IMR-90 (cell line): ENCODE measurements at regions not wholly inside any gene's neighbourhood (a gene's known extent, or its start where the extent isn't known, plus 50 kb on each side); places are given as distances from the start of the nearest gene placed in this dataset.

Experiments used
- ATAC-seq: fragments of 200-7000 bp; cut with Tn5 transposase; 2 replicates; pipeline ENCODE4 v1.9.1; 2020; ENCODE audit warnings: low read depth, mild to moderate bottlenecking, moderate library complexity
- BruUV-seq: library from RNA; stranded (reverse); fragments of 400-500 nt; replicated peaks from 2 replicates; lab custom pipeline; 2021; lab: Mats Ljungman, UMichigan
- CTCF ChIA-PET: fragments of 300-600 bp; formaldehyde crosslinking; extraction: SDS; loops from one replicate; lab custom pipeline; 2021; ENCODE audit warnings: antibody characterized with exemption; lab: Yijun Ruan, JAX
- POLR2A ChIA-PET: fragments of 300-600 bp; sonication (Branson Sonifier 250); formaldehyde crosslinking; loops from one replicate; lab custom pipeline; 2022; ENCODE audit warnings: antibody characterized with exemption; ENCODE audit not compliant: unreplicated experiment; lab: Charles Lee
- DNase-seq: peaks from one replicate; pipeline ENCODE4 v3.0.0; 2013
- H2AFZ ChIP-seq: replicated peaks from 2 replicates; pipeline ENCODE3; 2013; ENCODE audit warnings: low read length, mild to moderate bottlenecking; ENCODE audit not compliant: poor library complexity
- H2AK5ac ChIP-seq: 2 replicates; pipeline ENCODE4 v1.6.1; 2013; ENCODE audit warnings: low read depth, low read length, inconsistent platforms
- H2AK9ac ChIP-seq: replicated peaks from 2 replicates; pipeline ENCODE3; 2013; ENCODE audit warnings: mild to moderate bottlenecking, low read depth, low read length, moderate library complexity; ENCODE audit not compliant: poor library complexity
- H2BK120ac ChIP-seq: 2 replicates; pipeline ENCODE4 v1.6.1; 2013; ENCODE audit warnings: low read depth, low read length, inconsistent platforms
- H2BK15ac ChIP-seq: 3 replicates; pipeline ENCODE4 v1.6.1; 2013; ENCODE audit warnings: low read depth, low read length, inconsistent platforms
- H2BK20ac ChIP-seq: 2 replicates; pipeline ENCODE4 v1.6.1; 2013; ENCODE audit warnings: low read depth, mild to moderate bottlenecking, inconsistent platforms, low read length, moderate library complexity
- H2BK5ac ChIP-seq: 2 replicates; pipeline ENCODE4 v1.6.1; 2013; ENCODE audit warnings: mild to moderate bottlenecking, low read depth, low read length, inconsistent platforms; ENCODE audit not compliant: poor library complexity, severe bottlenecking
- H3K14ac ChIP-seq: replicated peaks from 2 replicates; pipeline ENCODE4 v1.6.1; 2013; ENCODE audit warnings: low read depth, low read length, inconsistent platforms
- H3K18ac ChIP-seq: 2 replicates; pipeline ENCODE4 v1.6.1; 2013; ENCODE audit warnings: low read depth, low read length, control low read depth
- H3K23ac ChIP-seq: 2 replicates; pipeline ENCODE4 v1.6.1; 2013; ENCODE audit warnings: low read depth, low read length, inconsistent platforms
- H3K27ac ChIP-seq: 2 replicates; pipeline ENCODE4 v1.5.1; 2013; ENCODE audit warnings: mild to moderate bottlenecking, control low read depth, low read length; ENCODE audit not compliant: insufficient read depth
- H3K27me3 ChIP-seq: 2 replicates; pipeline ENCODE4 v1.6.1; 2013; ENCODE audit warnings: low read length; ENCODE audit not compliant: control insufficient read depth, insufficient read depth
- H3K36me3 ChIP-seq: 2 replicates; pipeline ENCODE4 v1.6.1; 2013; ENCODE audit warnings: low read length, mixed read lengths; ENCODE audit not compliant: control insufficient read depth, insufficient read depth
- H3K4ac ChIP-seq: 2 replicates; pipeline ENCODE4 v1.6.1; 2013; ENCODE audit warnings: low read depth, low read length, inconsistent platforms
- H3K4me1 ChIP-seq: 2 replicates; pipeline ENCODE4 v1.6.1; 2013; ENCODE audit warnings: low read length, mixed read lengths; ENCODE audit not compliant: control insufficient read depth, insufficient read depth
- H3K4me2 ChIP-seq: 2 replicates; pipeline ENCODE4 v1.6.1; 2013; ENCODE audit warnings: low read depth, mild to moderate bottlenecking, control low read depth, low read length, moderate library complexity
- H3K4me3 ChIP-seq: 2 replicates; pipeline ENCODE4 v1.5.1; 2013; ENCODE audit warnings: low read depth, mild to moderate bottlenecking, control low read depth, low read length, moderate library complexity; ENCODE audit not compliant: insufficient read depth
- H3K56ac ChIP-seq: 2 replicates; pipeline ENCODE4 v1.6.1; 2013; ENCODE audit warnings: low read length, inconsistent platforms; ENCODE audit not compliant: insufficient read depth; ENCODE audit errors: extremely low read depth
- H3K79me1 ChIP-seq, 2 experiments: 2 replicates each; pipeline ENCODE4 v1.6.1; 2013; ENCODE audit warnings: low read length in 2 of 2, inconsistent platforms in 1 of 2, low read depth in 1 of 2
- H3K9ac ChIP-seq: 2 replicates; pipeline ENCODE4 v1.6.1; 2013; ENCODE audit warnings: low read depth, low read length, control low read depth
- H3K9me1 ChIP-seq: 2 replicates; pipeline ENCODE4 v1.6.1; 2013; ENCODE audit warnings: low read length, inconsistent platforms; ENCODE audit not compliant: insufficient read depth
- H3K9me3 ChIP-seq: 2 replicates; pipeline ENCODE4 v1.6.1; 2013; ENCODE audit warnings: low read length; ENCODE audit not compliant: control insufficient read depth, insufficient read depth
- H4K20me1 ChIP-seq: 2 replicates; pipeline ENCODE4 v1.6.1; 2013; ENCODE audit warnings: low read length, inconsistent platforms; ENCODE audit not compliant: insufficient read depth
- H4K5ac ChIP-seq: 2 replicates; pipeline ENCODE4 v1.6.1; 2013; ENCODE audit warnings: mild to moderate bottlenecking, low read depth, low read length, control low read depth
- H4K8ac ChIP-seq, 2 experiments: 2 replicates each; pipeline ENCODE4 v1.6.1; 2013; ENCODE audit warnings: low read depth in 2 of 2, low read length in 2 of 2, control low read depth in 1 of 2, inconsistent platforms in 1 of 2
- H4K91ac ChIP-seq: 2 replicates; pipeline ENCODE4 v1.6.1; 2013; ENCODE audit warnings: low read depth, low read length, inconsistent platforms; ENCODE audit not compliant: insufficient read depth
- BHLHE40 ChIP-seq: fragments of 150-350 bp; IDR thresholded peaks from 2 replicates; pipeline ENCODE4 v1.6.1; 2016; ENCODE audit warnings: mild to moderate bottlenecking, low read depth, low read length
- CEBPB ChIP-seq: IDR thresholded peaks from 2 replicates; pipeline ENCODE4 v1.6.1; 2012; ENCODE audit warnings: low read depth, low read length, improper control_type of control experiment
- CHD1 ChIP-seq: IDR thresholded peaks from 2 replicates; pipeline ENCODE4 v1.6.1; 2012; ENCODE audit warnings: low read depth, low read length, improper control_type of control experiment
- CTCF ChIP-seq: conservative IDR thresholded peaks from 2 replicates; pipeline ENCODE4 v1.5.1; 2012; ENCODE audit warnings: mild to moderate bottlenecking, low read depth, low read length, improper control_type of control experiment
- ELK1 ChIP-seq: fragments of 150-350 bp; IDR thresholded peaks from 2 replicates; pipeline ENCODE4 v1.6.1; 2016; ENCODE audit warnings: low read depth, mild to moderate bottlenecking, low read length, moderate library complexity, borderline replicate concordance
- FOS ChIP-seq: fragments of 150-350 bp; IDR thresholded peaks from 2 replicates; pipeline ENCODE4 v1.6.1; 2016; ENCODE audit warnings: low read depth, low read length
- MAFK ChIP-seq: IDR thresholded peaks from 2 replicates; pipeline ENCODE4 v1.6.1; 2012; ENCODE audit warnings: low read depth, low read length, improper control_type of control experiment
- MAZ ChIP-seq: IDR thresholded peaks from 2 replicates; pipeline ENCODE4 v1.6.1; 2012; ENCODE audit warnings: low read depth, mild to moderate bottlenecking, low read length, improper control_type of control experiment, moderate library complexity, borderline replicate concordance
- MXI1 ChIP-seq: IDR thresholded peaks from 2 replicates; pipeline ENCODE4 v1.6.1; 2012; ENCODE audit warnings: low read depth, mild to moderate bottlenecking, low read length, moderate library complexity, borderline replicate concordance
- NFE2L2 ChIP-seq: fragments of 150-350 bp; IDR thresholded peaks from 2 replicates; pipeline ENCODE4 v1.6.1; 2016; ENCODE audit warnings: low read depth, mild to moderate bottlenecking, low read length
- POLR2A ChIP-seq: IDR thresholded peaks from 2 replicates; pipeline ENCODE4 v1.6.1; 2012; ENCODE audit warnings: mild to moderate bottlenecking, low read depth, low read length
- RAD21 ChIP-seq: IDR thresholded peaks from 2 replicates; pipeline ENCODE4 v1.6.1; 2012; ENCODE audit warnings: low read length, improper control_type of control experiment
- RCOR1 ChIP-seq: IDR thresholded peaks from 2 replicates; pipeline ENCODE4 v1.6.1; 2012; ENCODE audit warnings: mild to moderate bottlenecking, low read length, improper control_type of control experiment; ENCODE audit not compliant: insufficient replicate concordance
- RFX5 ChIP-seq: IDR thresholded peaks from 2 replicates; pipeline ENCODE4 v1.8.0; 2012; ENCODE audit warnings: low read depth, mild to moderate bottlenecking, low read length, moderate library complexity
- SMC3 ChIP-seq: fragments of 150-350 bp; IDR thresholded peaks from 2 replicates; pipeline ENCODE4 v1.6.1; 2016; ENCODE audit warnings: low read depth, mild to moderate bottlenecking, antibody characterized with exemption, low read length, moderate library complexity
- USF2 ChIP-seq: fragments of 150-350 bp; IDR thresholded peaks from 2 replicates; pipeline ENCODE4 v1.6.1; 2017; ENCODE audit warnings: mild to moderate bottlenecking, antibody characterized with exemption, low read length, low read depth
- WGBS, 2 experiments: methylation state at CpG; one replicate each; pipeline versions ENCODE4 v1.1.5 to v1.1.7; 2013; ENCODE audit warnings: missing lambda C conversion rate in 2 of 2; ENCODE audit not compliant: insufficient read length in 1 of 2; ENCODE audit errors: extremely low coverage in 2 of 2; 5-methylcytosine and 5-hydroxymethylcytosine counted together
- dilution Hi-C: fragments of 300-500 bp; cut with HindIII; formaldehyde crosslinking; loops from one replicate; pipeline ENCODE4 v1.14.3; 2018; ENCODE audit warnings: low sequenced_read_pairs; ENCODE audit not compliant: unreplicated experiment
- in situ Hi-C: fragments of 300-500 bp; cut with MboI; formaldehyde crosslinking; loops from 3 replicates; pipeline ENCODE4 v1.14.3; 2019; ENCODE audit warnings: low sequenced_read_pairs, inconsistent platforms, mixed read lengths
- intact Hi-C: fragments of 100-400 bp; cut with micrococcal nuclease; formaldehyde crosslinking; loops from 2 replicates; pipeline ENCODE4 v1.10.0; 2022

GRCh38 chr1:69045572-69045971, 522.1 kb upstream of the LRRC7 start:
- no peak overlapping the region for H2AK5ac ChIP-seq
- no peaks in the 10 kb centered on the region for H3K79me1 ChIP-seq
- no peak overlapping the region for H3K4me3 ChIP-seq
- H3K4me1 ChIP-seq, result no peaks in the 10 kb centered on the region
- H3K9me1 ChIP-seq, result no peaks in the 10 kb centered on the region
- no peak overlapping the region for H2BK120ac ChIP-seq
- no peaks in the 10 kb centered on the region for H3K36me3 ChIP-seq
- H4K91ac ChIP-seq, result no peak overlapping the region
- no CpG with 5 or more reads among the region's 1 CpG for WGBS, 2 experiments
- in situ Hi-C loops, result no loop called here
- H3K9me3 ChIP-seq, result no peaks in the 10 kb centered on the region
- no peak overlapping the region for H2BK20ac ChIP-seq
- no peak overlapping the region for H4K8ac ChIP-seq
- DNase-seq (no peak), ATAC-seq (no peak)
- no peak overlapping the region for H3K4me2 ChIP-seq
- H3K27ac ChIP-seq, result no peak overlapping the region
- H3K56ac ChIP-seq, result no peak overlapping the region
- no peaks in the 10 kb centered on the region for H4K20me1 ChIP-seq
- no peak overlapping the region for H2AK9ac ChIP-seq
- H2AFZ ChIP-seq, result no peak overlapping the region
- no TSS peak for BruUV-seq
- H3K14ac ChIP-seq, result no peak overlapping the region
- ChIA-PET POLR2A (no interaction called here), CTCF (no interaction called here)
- no peak for TF ChIP-seq RAD21
- no peak for TF ChIP-seq RFX5
- no peak for TF ChIP-seq MAZ
- no peak for TF ChIP-seq CHD1
- TF ChIP-seq POLR2A, result no peak
- TF ChIP-seq NFE2L2, result no peak
- TF ChIP-seq USF2, result no peak
- no peak for TF ChIP-seq ELK1
- TF ChIP-seq CTCF, result no peak
- no peak for TF ChIP-seq SMC3
- no peak for TF ChIP-seq MXI1
- no peak for TF ChIP-seq CEBPB
- no peak for TF ChIP-seq FOS
- TF ChIP-seq RCOR1, result no peak
- no peak for TF ChIP-seq MAFK
- no peak for TF ChIP-seq BHLHE40
- intact Hi-C loops, result no loop called here
- H3K4ac ChIP-seq, result no peak overlapping the region
- no peaks in the 10 kb centered on the region for H3K27me3 ChIP-seq
- no peak overlapping the region for H4K5ac ChIP-seq
- H3K23ac ChIP-seq, result no peak overlapping the region
- dilution Hi-C loops, result no loop called here
- H2BK5ac ChIP-seq, result no peak overlapping the region
- no peak overlapping the region for H2BK15ac ChIP-seq
- H3K18ac ChIP-seq, result no peak overlapping the region
- H3K9ac ChIP-seq, result no peak overlapping the region
